ENCODE measurements at regions not wholly inside any gene's neighbourhood (a gene's known extent, or its start where the extent isn't known, plus 50 kb on each side); places are given as distances from the start of the nearest gene placed in this dataset.

- TF ChIP-seq ATF6 (CRISPR knock-in tag; IDR thresholded peaks at IDR 0.05), result no peak
- no peak for TF ChIP-seq ZNF671 (CRISPR knock-in tag; IDR thresholded peaks at IDR 0.05)
- TF ChIP-seq CBFB (CRISPR knock-in tag; IDR thresholded peaks at IDR 0.05; ENCODE audit: low read depth), result no peak
- no peak for TF ChIP-seq ARID4B (CRISPR knock-in tag; IDR thresholded peaks at IDR 0.05; ENCODE audit: borderline replicate concordance)
- no peak for TF ChIP-seq NFYB (CRISPR knock-in tag; conservative IDR thresholded peaks at IDR 0.05; ENCODE audit: low read depth)
- no peak for TF ChIP-seq RELA (CRISPR knock-in tag; IDR thresholded peaks at IDR 0.05; ENCODE audit: borderline replicate concordance)
These were observed 155.9 kb upstream of the LPP start (continued) for GRCh38 chr3:187997946-187998561.

GRCh38 chr3:187998611-187999010, 155.3 kb upstream of the LPP start:
- TF ChIP-seq GRHL2 (CRISPR knock-in tag; IDR thresholded peaks at IDR 0.05; ENCODE audit: insufficient replicate concordance, severe bottlenecking) (no peak), SP1 (CRISPR knock-in tag; conservative IDR thresholded peaks at IDR 0.05) (no peak), USF2 (CRISPR knock-in tag; IDR thresholded peaks at IDR 0.05) (no peak), IRF2 (CRISPR knock-in tag; IDR thresholded peaks at IDR 0.05; ENCODE audit: borderline replicate concordance, low read depth) (no peak), SMAD4 (CRISPR knock-in tag; IDR thresholded peaks at IDR 0.05) (no peak), PRDM15 (CRISPR knock-in tag; IDR thresholded peaks at IDR 0.05) (no peak), NFE2L1 (CRISPR knock-in tag; IDR thresholded peaks at IDR 0.05) (no peak), NR3C1 (CRISPR knock-in tag; conservative IDR thresholded peaks at IDR 0.05; ENCODE audit: low read depth) (no peak), NR1H2 (CRISPR knock-in tag; IDR thresholded peaks at IDR 0.05) (no peak)
- POLR2A ChIA-PET, result interaction anchor here (0.6 kb wide), 1 partner anchor 943 kb away, joined by 3 read pairs; no protein-coding TSS in a partner anchor
- ATAC-seq (no peak), DNase-seq (ENCODE audit: low spot score) (no peak)
- Mint-ChIP-seq H3K4me1 (peaks cover 56% of the 10 kb centered on the region), H3K27ac (no peak overlapping the region), H3K4me3 (no peak overlapping the region), H3K36me3 (no peaks in the 10 kb centered on the region), H3K27me3 (ENCODE audit: low read depth) (peaks cover 9% of the 10 kb centered on the region; the same call in 1 of the 2 replicates), H3K9me3 (no peaks in the 10 kb centered on the region)
- CTCF ChIA-PET, result no interaction called here

All from WTC11 (cell line).